ENCODE measurements at regions not wholly inside any gene's neighbourhood (a gene's known extent, or its start where the extent isn't known, plus 50 kb on each side); places are given as distances from the start of the nearest gene placed in this dataset.
"Not testable (repeated sequence)": the region's sequence is repeated elsewhere in the genome, so short reads cannot be mapped to it uniquely, and the experiment has no call there.

DNA sequence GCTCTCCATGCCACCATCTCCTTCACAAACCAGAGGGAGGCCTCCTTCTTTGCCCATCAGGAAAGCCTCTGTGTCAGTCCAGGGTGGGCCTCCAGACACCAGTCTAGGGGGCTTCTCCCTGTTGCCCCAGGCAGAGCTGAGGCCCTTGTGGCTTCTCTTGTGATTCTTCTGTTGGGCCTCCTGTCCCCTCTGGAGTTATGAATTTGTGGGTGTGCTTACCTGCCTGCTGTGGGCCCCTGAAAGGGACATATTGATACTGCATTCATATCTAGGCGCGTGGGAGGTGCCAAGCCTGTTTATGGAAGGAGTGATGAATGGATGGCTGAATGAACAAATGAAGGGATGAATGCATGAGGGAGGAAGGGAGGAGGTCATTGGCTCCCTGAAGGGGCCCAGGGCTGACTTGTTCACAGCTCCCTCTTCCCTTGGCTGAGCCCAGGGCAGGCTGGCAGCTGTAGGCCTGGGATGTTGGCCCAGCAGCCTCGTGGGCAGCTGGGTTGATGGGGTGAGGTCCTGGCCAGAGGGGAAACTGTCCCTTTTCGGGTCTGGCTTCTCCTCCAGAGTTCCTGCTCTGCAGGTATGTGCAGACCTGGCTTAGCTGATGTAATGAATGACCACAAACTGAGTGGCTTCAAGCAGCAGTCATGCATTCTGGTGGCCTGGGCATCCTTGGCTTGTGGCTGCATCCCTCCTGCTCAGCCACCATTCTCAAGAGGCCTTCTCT, 195.4 kb downstream of the GOLGA6L6 start:
- DNase-seq (ENCODE audit: low spot score): no peak

DNA sequence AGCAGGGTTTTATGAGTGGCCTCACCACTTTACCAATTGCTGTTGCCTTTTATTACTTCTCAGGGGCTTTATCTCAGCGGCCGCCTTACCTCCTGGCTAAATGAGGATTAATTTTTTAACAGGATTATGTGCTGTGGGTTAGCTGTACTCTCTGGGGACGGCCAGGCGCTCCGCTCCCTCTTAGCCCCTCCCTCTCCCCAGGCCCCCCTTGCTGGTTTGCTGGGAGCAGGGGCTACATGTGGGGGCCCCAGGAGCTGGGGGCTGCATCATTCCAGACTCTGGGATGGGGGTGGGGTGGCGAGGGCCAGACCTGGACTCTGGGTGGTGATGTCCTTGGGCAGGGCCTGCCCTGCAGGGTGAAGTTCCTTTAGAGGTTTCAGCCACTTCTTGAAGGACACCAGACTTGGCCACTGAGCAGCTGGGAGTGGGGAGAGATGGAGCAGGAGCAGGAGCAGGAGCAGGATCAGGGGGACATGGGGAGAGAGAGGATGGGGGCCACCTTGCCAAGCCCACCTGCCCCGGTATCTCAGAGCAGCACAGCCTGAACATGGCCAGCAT, 196.1 kb downstream of the GOLGA6L6 start:
- no peak for DNase-seq (ENCODE audit: low spot score)

DNA sequence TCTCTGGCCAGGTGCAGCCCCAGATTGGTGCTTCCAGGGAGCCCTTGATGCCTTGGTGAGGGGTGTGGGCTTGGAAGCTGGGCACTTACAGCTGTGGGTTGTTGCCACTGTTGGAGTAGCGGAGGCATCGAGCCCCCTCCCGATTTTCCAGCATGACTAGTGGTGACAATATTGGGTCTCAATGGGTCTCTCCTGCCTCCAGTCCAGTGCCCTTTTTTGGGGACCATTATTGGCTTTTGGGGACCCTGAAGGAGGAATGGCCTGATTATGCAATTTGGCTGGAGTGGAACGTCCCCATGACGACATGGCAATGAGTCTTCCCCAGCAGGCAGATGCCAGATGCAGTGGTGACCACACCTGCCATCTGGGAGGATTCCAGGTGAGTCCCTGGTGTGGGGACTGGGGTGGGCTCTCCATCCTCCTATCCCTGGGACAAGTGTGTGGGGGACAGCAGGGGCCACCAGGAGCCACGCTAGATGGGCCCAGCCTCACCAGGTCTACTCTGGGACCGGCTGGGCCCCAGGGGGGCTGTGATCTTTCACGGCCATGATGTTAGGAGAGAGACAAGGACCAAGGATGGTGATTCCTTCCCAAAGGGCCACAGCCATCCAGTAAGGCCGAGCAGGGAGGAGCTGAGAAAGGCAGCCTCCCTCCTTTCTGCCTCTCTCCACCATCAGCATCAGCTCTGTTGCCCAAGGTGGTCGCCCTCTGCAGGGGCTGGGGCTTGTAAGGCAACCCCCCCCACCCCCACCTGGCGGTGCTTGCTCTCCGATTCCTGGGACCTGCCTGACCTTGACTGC, 196.8 kb downstream of the GOLGA6L6 start:
- DNase-seq (ENCODE audit: low spot score): peak; percentile 0

DNA sequence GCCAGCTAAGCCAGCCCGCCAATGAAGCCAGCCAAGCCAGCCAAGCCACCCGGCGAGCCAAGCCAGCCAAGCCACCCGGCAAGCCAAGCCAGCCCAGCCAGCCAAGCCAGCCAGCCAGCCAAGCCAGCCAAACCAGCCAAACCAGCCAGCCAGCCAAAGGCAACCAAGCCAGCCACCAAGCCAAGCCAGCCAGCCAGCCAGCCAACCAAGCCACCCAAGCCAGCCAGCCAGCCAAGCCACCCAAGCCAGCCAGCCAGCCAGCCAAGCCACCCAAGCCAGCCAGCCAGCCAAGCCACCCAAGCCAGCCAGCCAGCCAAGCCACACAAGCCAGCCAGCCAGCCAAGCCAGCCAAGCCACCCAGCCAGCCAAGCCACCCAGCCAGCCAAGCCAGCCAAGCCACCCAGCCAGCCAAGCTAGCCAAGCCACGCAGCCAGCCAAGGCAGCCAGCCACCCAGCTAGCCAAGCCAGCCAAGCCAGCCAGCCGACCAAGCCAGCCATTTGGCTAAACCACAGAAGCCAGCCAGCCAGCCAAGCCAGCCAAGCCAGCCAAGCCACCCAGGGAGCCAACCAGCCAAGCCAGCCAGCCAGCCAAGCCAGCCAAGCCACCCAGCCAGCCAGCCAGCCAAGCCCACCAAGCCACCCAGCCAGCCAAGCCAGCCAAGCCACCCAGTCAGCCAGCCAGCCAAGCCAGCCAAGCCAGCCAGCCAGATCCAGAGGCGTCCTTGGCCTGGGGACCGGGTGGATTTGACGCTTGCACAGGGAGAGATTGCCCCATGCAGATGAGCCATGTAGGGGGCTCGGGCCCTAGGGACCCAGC, 198.0 kb downstream of the GOLGA6L6 start:
- DNase-seq (ENCODE audit: low spot score): not testable (repeated sequence)

DNA sequence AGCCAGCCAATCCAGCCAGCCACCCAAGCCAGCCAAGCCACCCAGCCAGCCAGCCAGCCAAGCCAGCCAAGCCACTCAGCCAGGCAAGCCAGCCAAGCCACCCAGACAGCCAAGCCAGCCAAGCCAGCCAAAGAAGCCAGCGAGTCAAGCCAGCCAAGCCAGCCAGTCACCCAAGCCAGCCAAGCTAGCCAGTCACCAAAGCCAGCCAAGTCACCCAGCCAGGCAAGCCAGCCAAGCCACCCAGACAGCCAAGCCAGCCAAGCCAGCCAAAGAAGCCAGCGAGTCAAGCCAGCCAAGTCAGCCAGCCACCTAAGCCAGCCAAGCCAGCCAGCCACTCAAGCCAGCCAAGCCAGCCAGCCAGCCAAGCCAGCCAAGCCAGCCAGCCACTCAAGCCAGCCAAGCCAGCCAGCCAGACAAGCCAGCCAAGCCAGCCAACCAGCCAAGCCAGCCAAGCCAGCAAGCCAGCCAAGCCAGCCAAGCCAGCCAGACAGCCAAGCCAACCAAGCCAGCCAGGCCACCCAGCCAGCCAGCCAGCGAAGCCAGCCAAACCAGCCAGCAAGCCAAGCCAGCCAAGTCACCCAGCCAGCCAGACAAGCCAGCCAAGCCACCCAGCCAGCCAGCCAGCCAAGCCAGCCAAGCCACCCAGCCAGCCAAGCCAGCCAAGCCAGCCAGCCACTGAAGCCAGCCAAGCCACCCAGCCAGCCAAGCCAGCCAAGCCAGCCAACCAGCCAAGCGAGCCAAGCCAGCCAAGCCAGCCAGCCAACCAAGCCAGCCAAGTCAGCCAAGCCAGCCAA, 198.8 kb downstream of the GOLGA6L6 start:
- not testable (repeated sequence) for DNase-seq (ENCODE audit: low spot score)

DNA sequence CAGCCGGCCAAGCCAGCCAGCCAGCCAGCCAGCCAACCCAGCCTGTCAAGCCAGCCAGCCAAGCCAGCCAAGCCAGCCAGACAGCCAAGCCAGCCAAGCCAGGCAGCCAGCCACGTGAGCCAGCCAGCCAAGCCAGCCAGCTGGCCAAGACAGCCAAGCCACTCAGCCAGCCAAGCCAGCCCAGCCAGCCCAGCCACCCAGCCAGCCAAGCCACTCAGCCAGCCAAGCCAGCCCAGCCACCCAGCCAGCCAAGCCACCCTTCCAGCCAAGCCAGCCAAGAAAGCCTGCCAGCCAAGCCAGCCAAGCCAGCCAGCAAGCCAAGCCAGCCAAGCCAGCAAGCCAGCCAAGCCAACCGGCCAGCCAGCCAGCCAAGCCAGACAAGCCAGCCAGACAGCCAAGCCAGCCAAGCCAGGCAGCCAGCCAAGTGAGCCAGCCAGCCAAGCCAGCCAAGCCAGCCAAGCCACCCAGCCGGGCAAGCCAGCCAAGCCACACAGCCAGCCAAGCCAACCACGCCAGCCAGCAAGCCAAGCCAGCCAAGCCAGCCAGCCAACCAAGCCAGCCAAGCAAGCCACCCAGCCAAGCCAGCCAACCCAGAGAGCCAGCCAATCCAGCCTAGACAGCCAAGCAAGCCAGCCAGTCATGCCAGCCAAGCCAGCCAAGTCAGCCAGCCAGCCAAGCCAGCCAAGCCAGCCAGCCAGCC, 199.5 kb downstream of the GOLGA6L6 start:
- DNase-seq (ENCODE audit: low spot score): no peak

DNA sequence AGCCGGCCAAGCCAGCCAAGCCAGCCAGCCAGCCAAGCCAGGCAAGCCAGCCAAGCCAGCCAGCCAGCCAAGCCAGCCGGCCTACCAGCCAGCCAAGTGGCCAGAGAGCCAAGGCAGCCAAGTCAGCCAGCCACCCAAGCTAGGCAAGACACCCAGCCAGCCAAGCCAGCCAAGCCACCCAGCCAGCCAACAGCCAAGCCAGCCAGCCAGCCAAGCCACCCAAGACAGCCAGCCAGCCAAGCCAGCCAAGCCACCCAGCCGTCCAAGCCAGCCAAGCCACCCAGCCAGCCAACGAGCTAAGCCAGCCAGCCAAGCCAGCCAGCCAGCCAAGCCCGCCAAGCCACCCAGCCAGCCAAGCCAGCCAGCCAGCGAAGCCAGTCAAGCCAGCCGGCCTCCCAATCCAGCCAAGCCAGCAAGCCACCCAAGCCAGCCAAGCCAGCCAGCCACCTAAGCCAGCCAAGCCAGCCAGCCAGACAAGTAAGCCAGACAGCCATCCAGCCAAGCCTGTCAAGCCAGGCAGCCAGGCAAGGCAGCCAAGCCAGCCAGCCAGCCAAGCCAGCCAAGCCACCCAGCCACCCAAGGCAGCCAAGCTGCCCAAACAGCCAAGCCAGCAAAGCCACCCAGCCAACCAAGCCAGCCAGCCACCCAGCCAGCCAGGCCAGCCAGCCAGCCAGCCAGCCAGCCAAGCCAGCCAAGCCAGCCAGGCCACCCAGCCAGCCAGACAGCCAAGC, 200.5 kb downstream of the GOLGA6L6 start:
- DNase-seq (ENCODE audit: low spot score): peak; percentile 19

DNA sequence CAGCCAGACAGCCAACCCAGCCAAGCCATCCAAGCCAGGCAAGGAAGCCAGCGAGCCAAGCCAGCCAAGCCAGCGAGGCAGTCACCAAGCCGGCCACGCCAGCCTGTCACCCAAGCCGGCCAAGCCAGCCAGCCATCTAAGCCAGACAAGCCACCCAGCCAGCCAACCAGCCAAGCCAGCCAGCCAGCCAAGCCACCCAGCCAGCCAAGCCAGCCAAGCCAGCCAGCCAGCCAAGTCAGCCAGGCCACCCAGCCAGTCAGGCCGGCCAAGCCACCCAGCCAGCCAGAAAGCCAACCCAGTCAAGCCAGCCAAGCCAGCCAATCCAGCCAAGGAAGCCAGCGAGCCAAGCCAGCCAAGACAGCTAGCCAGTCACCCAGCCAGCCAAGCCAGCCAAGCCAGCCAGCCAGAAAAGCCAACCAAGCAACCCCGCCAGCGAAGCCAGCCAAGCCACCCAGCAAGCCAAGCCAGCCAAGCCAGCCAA, 201.2 kb downstream of the GOLGA6L6 start:
- peak; percentile 18 for DNase-seq (ENCODE audit: low spot score)

DNA sequence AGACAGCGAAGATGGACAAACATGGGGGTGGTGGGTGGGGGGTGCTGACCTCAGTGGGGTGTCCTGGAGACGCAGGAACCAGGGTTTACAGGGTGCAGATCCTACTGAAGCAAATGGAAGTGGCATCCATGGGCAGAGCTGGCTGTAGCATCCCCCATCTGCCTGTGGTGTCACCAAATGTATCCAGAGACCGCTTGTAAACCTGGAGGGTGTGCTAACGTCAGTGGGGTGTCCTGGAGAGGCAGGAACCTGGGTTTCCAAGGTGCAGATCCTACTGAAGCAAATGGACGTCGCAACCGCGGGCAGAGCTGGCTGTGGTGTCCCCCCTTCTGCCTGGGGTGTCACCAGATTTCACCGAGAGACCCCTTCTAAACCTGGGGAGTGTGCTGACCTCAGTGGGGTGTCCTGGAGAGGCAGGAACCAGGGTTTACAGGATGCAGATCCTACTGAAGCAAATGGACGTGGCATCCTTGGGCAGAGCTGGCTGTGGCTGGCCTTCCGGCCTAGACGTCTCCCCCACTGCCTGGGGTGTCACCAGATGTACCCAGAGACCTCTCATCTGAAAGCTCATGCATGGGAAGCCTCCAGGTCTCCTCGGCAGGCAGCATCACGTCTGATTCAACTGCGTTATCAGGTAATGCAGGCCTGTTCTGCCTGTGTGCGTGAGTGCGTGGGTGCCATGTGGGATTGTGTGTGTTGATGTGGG, 202.4 kb downstream of the GOLGA6L6 start:
- not testable (repeated sequence) for DNase-seq (ENCODE audit: low spot score)

DNA sequence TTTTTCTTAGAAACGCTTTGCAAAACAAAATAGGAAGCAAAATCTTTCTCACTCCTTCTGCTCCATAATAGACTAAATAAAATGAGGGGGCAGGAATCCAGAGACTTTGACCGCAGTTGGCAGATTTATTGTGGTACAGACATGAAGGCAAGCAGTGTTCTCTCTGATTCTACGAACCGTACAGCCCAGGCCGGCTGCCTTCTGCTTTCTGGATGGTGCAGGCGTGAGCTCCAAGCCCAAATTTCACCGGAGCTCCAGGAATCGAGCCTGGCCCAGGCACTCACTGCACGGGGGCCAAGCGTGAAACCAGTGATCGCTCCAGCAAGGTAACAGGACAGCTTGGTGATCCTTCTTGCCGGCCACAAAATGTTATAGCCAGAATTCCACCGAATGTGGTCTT, 202.9 kb downstream of the GOLGA6L6 start:
- not testable (repeated sequence) for DNase-seq (ENCODE audit: low spot score)

DNA sequence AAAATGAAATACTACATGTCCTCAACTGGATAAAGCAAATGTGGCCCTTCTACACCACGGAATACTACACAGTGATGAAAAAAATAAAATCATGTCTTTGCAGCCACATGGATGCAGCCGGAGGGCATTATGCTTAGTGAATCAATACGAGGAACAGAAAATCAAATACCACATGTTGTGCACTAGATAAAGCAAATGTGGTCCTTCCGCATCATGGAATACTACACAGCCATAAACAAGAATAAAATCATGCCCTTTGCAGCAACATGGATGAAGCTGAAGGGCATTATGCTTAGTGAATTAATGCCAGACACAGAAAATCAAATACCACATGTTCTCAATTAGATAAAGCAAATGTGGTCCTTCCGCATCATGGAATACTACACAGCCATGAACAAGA, 204.4 kb downstream of the GOLGA6L6 start:
- not testable (repeated sequence) for DNase-seq (ENCODE audit: low spot score)

DNA sequence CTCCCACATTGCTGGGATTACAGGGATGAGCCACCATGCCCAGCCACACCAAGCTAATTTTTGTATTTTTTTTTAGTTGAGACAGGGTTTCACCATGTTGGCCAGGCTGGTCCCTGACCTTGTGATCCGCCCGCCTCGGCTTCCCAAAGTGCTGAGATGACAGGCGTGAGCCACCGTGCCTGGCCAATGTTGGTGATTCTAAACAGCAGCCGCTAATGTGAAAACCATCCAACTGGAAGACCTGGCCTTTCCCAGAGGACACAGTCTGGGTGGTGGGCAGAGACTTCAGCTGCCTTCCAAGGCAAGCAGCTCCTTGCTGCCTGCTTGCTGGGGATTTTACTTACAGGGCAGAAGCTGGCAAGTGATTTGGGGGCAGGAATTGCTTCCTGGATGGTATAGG, 207.1 kb downstream of the GOLGA6L6 start:
- not testable (repeated sequence) for DNase-seq (ENCODE audit: low spot score)

DNA sequence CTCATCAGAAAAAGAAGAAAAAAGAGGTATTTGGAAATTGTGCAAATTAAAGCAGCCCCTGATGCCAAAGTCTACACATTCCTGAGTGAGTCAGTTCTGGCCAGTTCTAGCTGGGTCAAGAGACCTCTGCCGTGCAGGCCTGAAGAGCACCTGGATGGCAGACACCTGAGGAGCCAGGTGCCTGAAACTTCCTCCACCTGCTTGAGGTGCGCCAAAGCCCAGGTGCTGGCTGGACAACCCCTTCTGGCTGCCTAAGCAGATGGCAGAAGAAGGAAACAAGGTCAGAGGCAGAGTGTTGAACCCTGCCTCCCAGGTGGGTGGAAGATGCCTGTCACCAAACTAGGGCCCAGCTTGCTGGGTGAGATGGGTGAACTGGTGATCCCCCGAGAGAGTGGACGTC, 215.8 kb downstream of the GOLGA6L6 start:
- DNase-seq (ENCODE audit: low spot score): not testable (repeated sequence)

DNA sequence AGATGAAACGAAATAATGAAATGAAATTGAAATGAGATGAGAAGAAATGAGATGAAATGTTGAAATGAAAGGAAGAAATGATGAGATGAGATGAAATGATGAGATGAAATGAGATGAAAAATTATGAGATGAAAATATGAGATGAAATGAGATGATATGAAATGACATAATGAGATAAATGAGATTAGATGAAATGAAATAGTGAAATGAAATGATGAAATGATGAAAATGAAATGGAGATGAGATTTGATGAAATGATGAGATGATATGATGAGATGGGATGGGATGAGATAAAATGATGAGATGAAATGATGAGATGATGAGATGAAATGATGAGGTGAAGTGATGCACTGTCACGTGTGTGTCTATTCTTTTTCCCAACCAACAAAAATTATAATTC, 224.5 kb downstream of the GOLGA6L6 start:
- DNase-seq (ENCODE audit: low spot score): not testable (repeated sequence)

DNA sequence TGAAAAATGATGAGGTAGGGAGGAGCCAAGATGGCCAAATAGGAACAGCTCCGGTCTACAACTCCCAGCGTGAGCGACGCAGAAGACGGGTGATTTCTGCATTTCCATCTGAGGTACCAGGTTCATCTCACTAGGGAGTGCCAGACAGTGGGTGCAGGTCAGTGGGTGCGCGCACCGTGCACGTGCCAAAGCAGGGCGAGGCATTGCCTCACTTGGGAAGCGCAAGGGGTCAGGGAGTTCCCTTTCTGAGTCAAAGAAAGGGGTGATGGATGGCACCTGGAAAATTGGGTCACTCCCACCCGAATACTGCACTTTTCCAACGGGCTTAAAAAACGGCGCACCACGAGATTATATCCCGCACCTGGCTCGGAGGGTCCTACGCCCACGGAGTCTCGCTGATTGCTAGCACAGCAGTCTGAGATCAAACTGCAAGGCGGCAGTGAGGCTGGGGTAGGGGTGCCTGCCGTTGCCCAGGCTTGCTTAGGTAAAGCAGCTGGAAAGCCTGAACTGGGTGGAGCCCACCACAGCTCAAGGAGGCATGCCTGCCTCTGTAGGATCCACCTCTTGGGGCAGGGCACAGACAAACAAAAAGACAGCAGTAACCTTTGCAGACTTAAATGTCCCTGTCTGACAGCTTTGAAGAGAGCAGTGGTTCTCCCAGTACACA, 230.5 kb downstream of the GOLGA6L6 start:
- not testable (repeated sequence) for DNase-seq (ENCODE audit: low spot score)

DNA sequence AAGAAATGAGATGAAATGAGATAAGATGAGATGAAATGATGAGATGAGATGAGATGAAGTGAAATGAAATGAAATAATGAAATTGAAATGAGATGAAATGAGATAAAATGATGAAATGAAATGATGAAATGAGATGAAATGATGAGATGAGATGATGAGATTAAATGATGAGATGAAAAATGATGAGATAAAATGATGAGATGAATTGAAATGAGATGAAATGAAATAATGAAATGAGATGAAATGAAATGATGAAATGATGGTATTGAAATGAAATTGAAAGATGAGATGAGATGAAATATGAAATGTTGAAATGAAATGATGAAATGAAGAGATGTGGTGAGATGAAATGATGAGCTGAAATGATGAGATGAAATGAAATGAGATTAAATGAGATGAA, 231.0 kb downstream of the GOLGA6L6 start:
- DNase-seq (ENCODE audit: low spot score): no peak

DNA sequence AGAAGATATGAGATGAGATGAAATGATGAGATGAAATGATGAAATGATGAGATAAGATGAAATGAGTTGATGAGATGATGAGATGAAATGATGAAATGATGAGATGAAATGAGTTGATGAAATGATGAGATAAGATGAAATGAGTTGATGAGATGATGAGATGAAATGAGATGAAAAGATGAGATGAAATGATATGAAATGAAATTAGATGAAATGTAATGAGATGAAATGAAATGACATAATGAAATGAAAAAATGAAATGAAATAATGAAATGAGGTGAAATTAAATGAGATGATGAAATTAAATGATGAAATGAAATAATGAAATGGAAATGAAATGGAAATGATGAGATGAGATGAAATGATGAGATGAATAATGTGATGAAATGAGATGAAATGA, 231.6 kb downstream of the GOLGA6L6 start:
- DNase-seq (ENCODE audit: low spot score): not testable (repeated sequence)

DNA sequence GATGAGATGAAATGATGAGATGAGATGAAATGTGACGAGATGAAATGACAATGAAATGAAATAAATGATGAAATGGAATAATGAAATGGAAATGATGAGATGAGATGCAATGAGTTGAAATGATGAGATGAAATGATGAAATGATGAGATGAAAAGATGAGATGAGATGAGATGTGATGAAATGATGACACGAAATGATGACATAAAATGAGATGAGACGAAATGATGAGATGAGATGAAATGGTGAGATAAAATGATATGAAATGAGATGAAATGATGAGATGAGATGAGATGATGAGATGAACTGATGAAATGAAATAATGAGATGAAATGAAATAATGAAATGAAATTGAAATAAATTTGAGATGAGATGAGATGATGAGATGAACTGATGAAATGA, 232.2 kb downstream of the GOLGA6L6 start:
- not testable (repeated sequence) for DNase-seq (ENCODE audit: low spot score)
